MM.1S (cell line): ENCODE measurements at regions not wholly inside any gene's neighbourhood (a gene's known extent, or its start where the extent isn't known, plus 50 kb on each side); places are given as distances from the start of the nearest gene placed in this dataset.

Experiments used
- DNase-seq: peaks from one replicate; pipeline ENCODE4 v3.0.0-alpha.2; 2015
- H2AFZ ChIP-seq: fragments of 300-600 bp; sonication (generic); 2 replicates; pipeline ENCODE4 v1.6.0; 2016; ENCODE audit warnings: antibody characterized with exemption, low read length
- H3F3A ChIP-seq: fragments of 300-600 bp; sonication (generic); 2 replicates; pipeline ENCODE4 v1.6.1; 2016; ENCODE audit warnings: mild to moderate bottlenecking, antibody characterized with exemption, low read length, moderate library complexity, mixed read lengths; ENCODE audit not compliant: insufficient read depth
- H3K27ac ChIP-seq: fragments of 300-600 bp; sonication (generic); 2 replicates; pipeline ENCODE4 v1.5.1; 2016; ENCODE audit warnings: mild to moderate bottlenecking, low read length
- H3K27me3 ChIP-seq: fragments of 300-600 bp; sonication (generic); replicated peaks from 2 replicates; pipeline ENCODE4 v1.6.0; 2016; ENCODE audit warnings: low read length; ENCODE audit not compliant: insufficient read depth
- H3K36me3 ChIP-seq: fragments of 300-600 bp; sonication (generic); replicated peaks from 2 replicates; pipeline ENCODE4 v1.6.1; 2016; ENCODE audit warnings: mild to moderate bottlenecking, low read length, mixed read lengths; ENCODE audit not compliant: insufficient read depth
- H3K4me1 ChIP-seq: fragments of 300-600 bp; sonication (generic); 2 replicates; pipeline ENCODE4 v1.6.1; 2016; ENCODE audit warnings: low read length, mixed read lengths
- H3K4me2 ChIP-seq: fragments of 300-600 bp; sonication (generic); 2 replicates; pipeline ENCODE4 v1.6.0; 2016; ENCODE audit warnings: low read depth, low read length
- H3K4me3 ChIP-seq: fragments of 300-600 bp; sonication (generic); 2 replicates; pipeline ENCODE4 v1.5.1; 2016; ENCODE audit warnings: low read length, mixed read lengths
- H3K79me2 ChIP-seq: fragments of 300-600 bp; sonication (generic); 2 replicates; pipeline ENCODE4 v1.6.1; 2016; ENCODE audit warnings: mixed run types, low read length, mixed read lengths
- H3K9ac ChIP-seq: fragments of 300-600 bp; sonication (generic); 2 replicates; pipeline ENCODE4 v1.6.1; 2016; ENCODE audit warnings: low read length, mixed read lengths
- H3K9me2 ChIP-seq: fragments of 300-600 bp; sonication (generic); replicated peaks from 2 replicates; pipeline ENCODE4 v1.6.1; 2016; ENCODE audit warnings: mild to moderate bottlenecking, low read length, mixed read lengths; ENCODE audit not compliant: insufficient read depth
- H3K9me3 ChIP-seq: fragments of 300-600 bp; sonication (generic); replicated peaks from 2 replicates; pipeline ENCODE4 v1.6.1; 2016; ENCODE audit warnings: mild to moderate bottlenecking, low read length, mixed read lengths; ENCODE audit not compliant: insufficient read depth
- H4K20me1 ChIP-seq: fragments of 300-600 bp; sonication (generic); 2 replicates; pipeline ENCODE4 v1.6.1; 2016; ENCODE audit warnings: mild to moderate bottlenecking, low read length, moderate library complexity, mixed read lengths; ENCODE audit not compliant: insufficient read depth
- EZH2 ChIP-seq: fragments of 300-600 bp; sonication (generic); optimal IDR thresholded peaks from 2 replicates; pipeline ENCODE3; 2017; ENCODE audit warnings: low read depth, mild to moderate bottlenecking, antibody characterized with exemption, low read length, mixed read lengths
- EZH2phosphoT487 ChIP-seq: fragments of 300-600 bp; sonication (generic); IDR thresholded peaks from 2 replicates; pipeline ENCODE4 v1.6.1; 2018; ENCODE audit warnings: antibody characterized with exemption, low read length
- TF ChIP-seq, protein P1 (sequence below): fragments of 300-600 bp; sonication (generic); IDR thresholded peaks from 2 replicates; pipeline ENCODE4 v1.5.1; 2016; ENCODE audit warnings: antibody characterized with exemption, low read length, mixed read lengths

DNA sequence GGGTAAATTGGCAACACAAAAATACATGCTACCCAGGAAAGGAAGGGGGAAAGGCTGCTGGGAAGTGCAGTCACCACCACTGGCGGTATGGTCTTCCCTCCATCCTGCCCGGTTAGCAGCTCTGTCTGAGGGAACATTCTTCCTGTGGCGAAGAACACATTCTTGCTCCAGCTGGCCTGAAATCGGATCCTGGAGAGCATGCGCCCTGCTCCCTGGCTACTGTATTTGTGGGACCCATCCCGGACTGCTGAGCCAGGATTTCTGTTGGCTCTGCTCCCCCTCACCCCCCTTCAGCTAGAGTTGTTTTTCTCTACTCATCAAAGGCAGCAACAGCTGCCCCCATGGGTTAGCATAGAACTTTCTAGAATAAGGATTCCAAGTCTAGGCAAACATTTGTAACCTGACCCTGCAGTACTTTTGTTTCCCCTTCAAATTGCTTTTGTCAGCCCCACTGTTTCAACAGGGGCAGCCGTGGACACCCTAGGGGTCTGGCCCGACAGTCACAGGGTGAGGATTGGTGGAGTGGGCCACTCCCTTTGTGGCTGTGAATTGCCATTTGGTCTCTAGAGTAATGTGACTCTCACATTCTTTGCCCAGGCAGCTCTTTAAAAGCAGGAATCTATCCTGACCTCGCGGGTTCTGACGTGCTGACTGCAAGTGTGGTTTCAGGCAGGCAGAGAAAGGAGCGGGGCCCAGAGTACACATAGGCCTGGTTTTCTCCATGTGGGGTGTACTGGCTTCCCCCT is 157.7 kb downstream of the TOMM20 start:
- H3K4me3 ChIP-seq, result no peak overlapping the region
- no peak overlapping the region for H3K27ac ChIP-seq
- H3K4me1 ChIP-seq, result no peaks in the 10 kb centered on the region
- no peak overlapping the region for H3K9ac ChIP-seq
- TF ChIP-seq, protein P1, sequence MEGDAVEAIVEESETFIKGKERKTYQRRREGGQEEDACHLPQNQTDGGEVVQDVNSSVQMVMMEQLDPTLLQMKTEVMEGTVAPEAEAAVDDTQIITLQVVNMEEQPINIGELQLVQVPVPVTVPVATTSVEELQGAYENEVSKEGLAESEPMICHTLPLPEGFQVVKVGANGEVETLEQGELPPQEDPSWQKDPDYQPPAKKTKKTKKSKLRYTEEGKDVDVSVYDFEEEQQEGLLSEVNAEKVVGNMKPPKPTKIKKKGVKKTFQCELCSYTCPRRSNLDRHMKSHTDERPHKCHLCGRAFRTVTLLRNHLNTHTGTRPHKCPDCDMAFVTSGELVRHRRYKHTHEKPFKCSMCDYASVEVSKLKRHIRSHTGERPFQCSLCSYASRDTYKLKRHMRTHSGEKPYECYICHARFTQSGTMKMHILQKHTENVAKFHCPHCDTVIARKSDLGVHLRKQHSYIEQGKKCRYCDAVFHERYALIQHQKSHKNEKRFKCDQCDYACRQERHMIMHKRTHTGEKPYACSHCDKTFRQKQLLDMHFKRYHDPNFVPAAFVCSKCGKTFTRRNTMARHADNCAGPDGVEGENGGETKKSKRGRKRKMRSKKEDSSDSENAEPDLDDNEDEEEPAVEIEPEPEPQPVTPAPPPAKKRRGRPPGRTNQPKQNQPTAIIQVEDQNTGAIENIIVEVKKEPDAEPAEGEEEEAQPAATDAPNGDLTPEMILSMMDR, result no peak
- no peak for TF ChIP-seq EZH2phosphoT487
- TF ChIP-seq EZH2, result no peak
- H3K9me2 ChIP-seq, result no peaks in the 10 kb centered on the region
- H3K36me3 ChIP-seq, result no peaks in the 10 kb centered on the region
- H4K20me1 ChIP-seq, result no peaks in the 10 kb centered on the region
- no peak for DNase-seq
- H3K79me2 ChIP-seq, result no peaks in the 10 kb centered on the region
- H3K9me3 ChIP-seq, result no peaks in the 10 kb centered on the region
- peaks cover 5% of the 10 kb centered on the region; the same call in 1 of the 2 replicates for H3K27me3 ChIP-seq
- no peak overlapping the region for H2AFZ ChIP-seq
- no peaks in the 10 kb centered on the region for H3F3A ChIP-seq
- H3K4me2 ChIP-seq, result no peak overlapping the region

DNA sequence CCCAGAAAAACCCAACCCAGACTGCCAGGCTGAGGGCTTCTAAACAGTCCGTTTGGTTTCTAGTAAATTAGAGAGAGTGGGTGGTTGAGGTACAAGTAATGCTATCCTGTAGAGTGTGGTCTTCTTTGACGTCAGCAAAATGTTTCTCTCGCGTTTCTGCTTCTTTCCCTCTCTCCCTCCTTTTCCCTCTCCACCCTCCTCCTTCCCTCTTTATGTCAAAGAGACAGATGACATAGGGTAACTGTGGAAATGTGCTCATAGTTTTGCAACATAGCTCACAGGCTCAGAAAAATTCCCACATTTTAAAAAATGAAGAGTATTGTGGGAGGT is 158.3 kb downstream of the TOMM20 start:
- no peak overlapping the region for H3K4me2 ChIP-seq
- no peak overlapping the region for H3K27ac ChIP-seq
- peaks cover 1% of the 10 kb centered on the region for H3K4me1 ChIP-seq
- no peak overlapping the region for H3K9ac ChIP-seq
- no peak overlapping the region for H3K4me3 ChIP-seq
- H3F3A ChIP-seq, result no peaks in the 10 kb centered on the region
- TF ChIP-seq, protein P1, result no peak
- TF ChIP-seq EZH2 (no peak), EZH2phosphoT487 (no peak)
- DNase-seq, result no peak
- no peak overlapping the region for H2AFZ ChIP-seq
- no peaks in the 10 kb centered on the region for H3K9me2 ChIP-seq
- H3K27me3 ChIP-seq, result peaks cover 1% of the 10 kb centered on the region; the same call in 1 of the 2 replicates
- H3K36me3 ChIP-seq, result no peaks in the 10 kb centered on the region
- no peaks in the 10 kb centered on the region for H4K20me1 ChIP-seq
- H3K79me2 ChIP-seq, result no peaks in the 10 kb centered on the region
- no peaks in the 10 kb centered on the region for H3K9me3 ChIP-seq

DNA sequence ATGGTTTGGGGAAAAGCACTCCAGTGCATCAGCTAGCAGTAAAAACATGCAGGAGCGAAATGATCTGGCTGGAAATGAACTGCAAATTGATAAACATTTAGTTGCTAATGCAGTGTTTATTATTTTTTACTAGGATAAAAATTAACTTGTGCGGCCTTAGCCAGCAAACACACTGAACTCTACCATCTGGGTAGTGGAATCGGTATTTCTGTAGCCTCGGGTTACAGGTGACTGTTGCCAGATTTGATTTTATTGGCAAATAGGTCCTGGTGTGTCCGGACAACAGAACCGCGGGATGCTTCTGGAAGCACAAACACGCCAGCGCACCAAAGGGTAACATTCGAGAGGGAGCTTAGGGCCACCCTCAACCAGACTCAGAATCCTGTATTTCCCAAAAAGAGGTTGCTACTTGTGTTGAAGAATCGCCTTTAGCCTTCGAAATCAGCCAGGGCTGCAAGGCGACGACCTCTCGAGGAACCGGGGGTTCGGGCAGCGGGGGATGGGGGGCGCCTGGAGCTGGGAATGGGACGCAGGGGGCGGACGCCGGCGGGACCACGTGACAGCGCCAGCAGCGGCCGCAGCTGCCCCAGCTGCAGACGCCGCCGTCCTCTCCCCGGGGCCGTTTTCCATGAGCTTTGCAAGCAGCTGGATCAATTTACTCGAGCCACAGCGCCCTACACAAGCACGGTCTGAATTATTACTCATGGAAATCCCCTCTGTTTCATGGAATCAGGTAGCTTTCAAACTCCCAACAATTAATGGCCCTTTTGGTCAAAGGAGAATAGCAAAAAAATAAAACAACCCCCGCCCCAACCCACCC is 158.8 kb downstream of the TOMM20 start:
- Histone ChIP-seq H3K79me2 (no peaks in the 10 kb centered on the region), H3K9me2 (no peaks in the 10 kb centered on the region), H3K4me3 (no peak overlapping the region), H3K4me1 (peaks cover 7% of the 10 kb centered on the region), H4K20me1 (no peaks in the 10 kb centered on the region), H3K9ac (no peak overlapping the region), H3F3A (no peaks in the 10 kb centered on the region), H3K9me3 (no peaks in the 10 kb centered on the region), H2AFZ (no peak overlapping the region), H3K27me3 (no peaks in the 10 kb centered on the region), H3K27ac (no peak overlapping the region), H3K36me3 (no peaks in the 10 kb centered on the region), H3K4me2 (no peak overlapping the region)
- TF ChIP-seq EZH2phosphoT487, result no peak
- DNase-seq, result no peak
